Neural cell (in vitro differentiated cells): ENCODE measurements at regions not wholly inside any gene's neighbourhood (a gene's known extent, or its start where the extent isn't known, plus 50 kb on each side); places are given as distances from the start of the nearest gene placed in this dataset.

Experiments used
- H2AFZ ChIP-seq: fragments of 200-600, 300-800 bp; sonication (generic), shearing (Covaris generic); 2 replicates; pipeline ENCODE4 v1.6.0; 2014; ENCODE audit warnings: low read depth, mild to moderate bottlenecking, antibody characterized with exemption, low read length, moderate library complexity
- H3F3A ChIP-seq: fragments of 200-600 bp; shearing (Covaris generic); 2 replicates; pipeline ENCODE4 v1.6.1; 2016; ENCODE audit warnings: mild to moderate bottlenecking, moderate library complexity, mixed read lengths, antibody characterized with exemption, low read length; ENCODE audit not compliant: insufficient read depth, poor library complexity, severe bottlenecking
- H3K27ac ChIP-seq: fragments of 200-600, 300-800 bp; sonication (generic), shearing (Covaris generic); 2 replicates; pipeline ENCODE4 v1.5.1; 2014; ENCODE audit warnings: mild to moderate bottlenecking, low read length, moderate library complexity
- H3K27me3 ChIP-seq: fragments of 300-800, 200-600 bp; sonication (generic), shearing (Covaris generic); 2 replicates; pipeline ENCODE4 v1.6.0; 2014; ENCODE audit warnings: mild to moderate bottlenecking, low read depth, low read length, moderate library complexity; ENCODE audit not compliant: insufficient read depth
- H3K36me3 ChIP-seq: fragments of 300-800, 200-600 bp; sonication (generic), shearing (Covaris generic); 2 replicates; pipeline ENCODE4 v1.5.1; 2014; ENCODE audit warnings: mild to moderate bottlenecking, antibody characterized with exemption, low read length, moderate library complexity; ENCODE audit not compliant: insufficient read depth
- H3K4me2 ChIP-seq: fragments of 300-800, 200-600 bp; sonication (generic), shearing (Covaris generic); 2 replicates; pipeline ENCODE4 v1.6.0; 2014; ENCODE audit warnings: mild to moderate bottlenecking, low read length
- H3K4me3 ChIP-seq: fragments of 300-800, 200-600 bp; sonication (generic), shearing (Covaris generic); 2 replicates; pipeline ENCODE4 v1.5.1; 2014; ENCODE audit warnings: mild to moderate bottlenecking, low read length, moderate library complexity
- H3K79me2 ChIP-seq: fragments of 200-600 bp; shearing (Covaris generic); replicated peaks from 2 replicates; pipeline ENCODE4 v1.6.0; 2014; ENCODE audit warnings: mild to moderate bottlenecking, low read length, moderate library complexity; ENCODE audit not compliant: insufficient read depth
- H3K9ac ChIP-seq: fragments of 300-800, 200-600 bp; sonication (generic), shearing (Covaris generic); 2 replicates; pipeline ENCODE4 v1.6.1; 2016; ENCODE audit warnings: mild to moderate bottlenecking, low read length, mixed read lengths
- H3K9me2 ChIP-seq: fragments of 200-600 bp; shearing (Covaris generic); 2 replicates; pipeline ENCODE4 v1.6.1; 2016; ENCODE audit warnings: mild to moderate bottlenecking, low read length, mixed read lengths; ENCODE audit not compliant: insufficient read depth
- H3K9me3 ChIP-seq: fragments of 200-600, 300-800 bp; sonication (generic), shearing (Covaris generic); 2 replicates; pipeline ENCODE4 v1.6.1; 2016; ENCODE audit warnings: mild to moderate bottlenecking, mixed run types, low read length, moderate library complexity, mixed read lengths
- H4K20me1 ChIP-seq: fragments of 200-600 bp; shearing (Covaris generic); 2 replicates; pipeline ENCODE4 v1.6.1; 2016; ENCODE audit warnings: mild to moderate bottlenecking, mixed run types; ENCODE audit not compliant: insufficient read depth
- CTCF ChIP-seq: fragments of 450-650 bp; IDR thresholded peaks from 2 replicates; pipeline ENCODE4 v1.5.1; 2014; ENCODE audit warnings: antibody characterized with exemption, mild to moderate bottlenecking, moderate library complexity; ENCODE audit not compliant: poor library complexity, severe bottlenecking
- EP300 ChIP-seq: fragments of 450-650 bp; conservative IDR thresholded peaks from 2 replicates; pipeline ENCODE4 v1.6.1; 2014; ENCODE audit warnings: antibody characterized with exemption, mild to moderate bottlenecking, moderate library complexity; ENCODE audit not compliant: poor library complexity, severe bottlenecking
- EZH2 ChIP-seq: fragments of 200-600, 300-800 bp; shearing (Covaris generic), sonication (generic); IDR thresholded peaks from 2 replicates; pipeline ENCODE4 v1.6.1; 2014; ENCODE audit warnings: antibody characterized with exemption, low read length, borderline replicate concordance, mild to moderate bottlenecking; ENCODE audit not compliant: insufficient read depth, poor library complexity, severe bottlenecking
- MXI1 ChIP-seq: fragments of 450-650 bp; conservative IDR thresholded peaks from 2 replicates; pipeline ENCODE4 v1.6.1; 2014; ENCODE audit warnings: antibody characterized with exemption, mild to moderate bottlenecking; ENCODE audit not compliant: poor library complexity, severe bottlenecking
- POLR2AphosphoS5 ChIP-seq: IDR thresholded peaks from 2 replicates; pipeline ENCODE4 v1.6.1; 2012
- RAD21 ChIP-seq: fragments of 450-650 bp; conservative IDR thresholded peaks from 2 replicates; pipeline ENCODE4 v1.6.1; 2014; ENCODE audit warnings: antibody characterized with exemption, mild to moderate bottlenecking, moderate library complexity
- REST ChIP-seq: IDR thresholded peaks from 2 replicates; pipeline ENCODE4 v1.6.1; 2012; ENCODE audit warnings: borderline replicate concordance
- SMC3 ChIP-seq: fragments of 450-650 bp; conservative IDR thresholded peaks from 2 replicates; pipeline ENCODE4 v1.6.1; 2014; ENCODE audit warnings: antibody characterized with exemption, mild to moderate bottlenecking, moderate library complexity; ENCODE audit not compliant: poor library complexity
- TAF1 ChIP-seq: IDR thresholded peaks from 2 replicates; pipeline ENCODE4 v1.6.1; 2012; ENCODE audit warnings: low read depth

GRCh38 chr7:15829691-15830090, 143.2 kb upstream of the MEOX2 start:
- no peaks in the 10 kb centered on the region for H3K36me3 ChIP-seq
- H3K79me2 ChIP-seq, result no peaks in the 10 kb centered on the region
- H3K9me2 ChIP-seq, result no peaks in the 10 kb centered on the region
- H3K4me3 ChIP-seq, result no peak overlapping the region
- no peak overlapping the region for H3K9ac ChIP-seq
- no peaks in the 10 kb centered on the region for H3K9me3 ChIP-seq
- H3F3A ChIP-seq, result no peaks in the 10 kb centered on the region
- no peak overlapping the region for H2AFZ ChIP-seq
- H4K20me1 ChIP-seq, result no peaks in the 10 kb centered on the region
- no peaks in the 10 kb centered on the region for H3K27me3 ChIP-seq
- no peak overlapping the region for H3K4me2 ChIP-seq
- no peak overlapping the region for H3K27ac ChIP-seq
- TF ChIP-seq POLR2AphosphoS5 (no peak), EP300 (no peak), TAF1 (no peak), CTCF (no peak), REST (no peak), RAD21 (no peak), MXI1 (no peak), SMC3 (no peak), EZH2 (no peak)

GRCh38 chr7:15828881-15829280, 142.4 kb upstream of the MEOX2 start:
- Histone ChIP-seq H4K20me1 (no peaks in the 10 kb centered on the region), H3F3A (no peaks in the 10 kb centered on the region), H3K9me3 (no peaks in the 10 kb centered on the region), H3K36me3 (no peaks in the 10 kb centered on the region), H3K27me3 (no peaks in the 10 kb centered on the region), H3K9ac (no peak overlapping the region), H3K4me3 (no peak overlapping the region), H3K79me2 (no peaks in the 10 kb centered on the region), H3K9me2 (no peaks in the 10 kb centered on the region), H2AFZ (no peak overlapping the region), H3K27ac (no peak overlapping the region), H3K4me2 (no peak overlapping the region)
- TF ChIP-seq SMC3 (no peak), RAD21 (no peak), POLR2AphosphoS5 (no peak), TAF1 (no peak), REST (no peak), EP300 (no peak), CTCF (no peak), MXI1 (no peak), EZH2 (no peak)
